ENCODE measurements at regions not wholly inside any gene's neighbourhood (a gene's known extent, or its start where the extent isn't known, plus 50 kb on each side); places are given as distances from the start of the nearest gene placed in this dataset.

- Histone ChIP-seq H4K8ac (ENCODE audit: low read depth, low read length) (no peak overlapping the region), H3K9ac (ENCODE audit: low read depth, low read length, poor library complexity) (no peak overlapping the region), H2AK5ac (ENCODE audit: low read depth, low read length) (no peak overlapping the region), H3K36me3 (replicated peaks in 1 of 2; ENCODE audit: control insufficient read depth in 2 of 2, insufficient read depth in 2 of 2, low read length in 2 of 2) (no peaks in the 10 kb centered on the region), H2BK12ac (ENCODE audit: low read length) (no peak overlapping the region), H3K14ac (ENCODE audit: low read length) (no peak overlapping the region), H3K79me1 (ENCODE audit: low read depth, low read length) (no peaks in the 10 kb centered on the region), H2BK120ac (ENCODE audit: low read depth, low read length) (no peak overlapping the region), H3K4me2 (ENCODE audit: insufficient read depth, low read length, poor library complexity, severe bottlenecking) (no peak overlapping the region), H4K91ac (ENCODE audit: low read depth, low read length, poor library complexity) (no peak overlapping the region), H3K4me1 (ENCODE audit: control insufficient read depth in 2 of 2, insufficient read depth in 1 of 2, low read depth in 1 of 2, low read length in 2 of 2) (no peaks in the 10 kb centered on the region), H3K23ac (ENCODE audit: low read depth, low read length, poor library complexity) (no peak overlapping the region), H2AFZ (ENCODE audit: low read length) (no peak overlapping the region), H3K9me3 (replicated peaks in 1 of 2; ENCODE audit: control insufficient read depth in 2 of 2, insufficient read depth in 1 of 2, low read depth in 1 of 2, low read length in 2 of 2) (peaks cover 0 to under 1% of the 10 kb centered on the region in 2 donors), H3K4me3 (ENCODE audit: low read length in 2 of 2) (no peak overlapping the region), H3K4ac (ENCODE audit: low read length) (no peak overlapping the region), H3K18ac (ENCODE audit: low read length) (no peak overlapping the region), H3K27ac (replicated peaks; ENCODE audit: low read length) (no peak overlapping the region), H3K27me3 (ENCODE audit: control insufficient read depth in 3 of 3, insufficient read depth in 3 of 3, low read depth in 1 of 3, low read length in 3 of 3) (no peaks in the 10 kb centered on the region), H2BK5ac (ENCODE audit: low read length) (no peak overlapping the region), H2BK15ac (ENCODE audit: low read length) (no peak overlapping the region)
- no peak for DNase-seq (ENCODE audit: low spot score)
- WGBS, 2 donors (ENCODE audit: extremely low coverage in 2 of 2, insufficient read length in 2 of 2, insufficient replicate concordance in 1 of 2): no CpG with 5 or more reads among the region's 1 CpG
Measured at GRCh38 chr6:81495999-81496398, 256.5 kb downstream of the TENT5A start.

DNA sequence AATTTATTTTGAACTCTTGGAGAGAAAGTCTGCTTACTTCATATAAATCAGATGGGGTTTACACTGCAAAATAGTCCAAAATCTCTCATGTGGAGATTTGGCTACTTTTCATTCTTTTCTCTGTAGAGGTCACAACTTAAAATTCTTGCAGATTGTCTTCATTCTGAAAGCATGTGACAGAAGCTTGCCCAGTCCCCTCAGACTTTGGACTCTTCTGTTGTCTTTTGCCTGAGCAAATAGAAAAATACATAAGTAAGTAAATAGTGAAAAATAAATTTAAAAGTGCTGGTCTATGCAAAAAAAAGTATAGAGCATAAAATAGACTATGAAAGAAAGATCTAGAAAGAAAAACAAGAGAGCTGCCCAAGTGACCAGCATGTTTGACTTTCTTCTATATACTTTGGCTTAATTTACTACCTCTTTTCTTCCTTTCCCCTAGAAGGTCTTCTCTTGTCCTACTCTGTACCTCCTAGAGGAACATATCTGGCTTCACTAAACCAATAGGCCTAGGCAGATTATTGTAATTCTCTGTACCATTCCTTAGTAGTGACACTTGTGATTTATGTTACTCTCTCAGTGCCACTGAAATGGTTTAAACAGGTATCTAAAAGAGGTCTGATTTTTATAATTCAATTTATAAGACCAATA, 260.9 kb downstream of the TENT5A start:
- Histone ChIP-seq H3K23ac (ENCODE audit: low read depth, low read length, poor library complexity) (no peak overlapping the region), H3K18ac (ENCODE audit: low read length) (no peak overlapping the region), H2BK120ac (ENCODE audit: low read depth, low read length) (no peak overlapping the region), H3K79me1 (ENCODE audit: low read depth, low read length) (no peaks in the 10 kb centered on the region), H3K36me3 (replicated peaks in 1 of 2; ENCODE audit: control insufficient read depth in 2 of 2, insufficient read depth in 2 of 2, low read length in 2 of 2) (no peaks in the 10 kb centered on the region), H3K27ac (replicated peaks; ENCODE audit: low read length) (no peak overlapping the region), H2BK5ac (ENCODE audit: low read length) (no peak overlapping the region), H3K27me3 (ENCODE audit: control insufficient read depth in 3 of 3, insufficient read depth in 3 of 3, low read depth in 1 of 3, low read length in 3 of 3) (no peaks in the 10 kb centered on the region), H2AK5ac (ENCODE audit: low read depth, low read length) (no peak overlapping the region), H3K4ac (ENCODE audit: low read length) (no peak overlapping the region), H4K8ac (ENCODE audit: low read depth, low read length) (no peak overlapping the region), H2BK12ac (ENCODE audit: low read length) (no peak overlapping the region), H3K4me2 (ENCODE audit: insufficient read depth, low read length, poor library complexity, severe bottlenecking) (no peak overlapping the region), H3K9ac (ENCODE audit: low read depth, low read length, poor library complexity) (no peak overlapping the region), H2BK15ac (ENCODE audit: low read length) (no peak overlapping the region), H2AFZ (ENCODE audit: low read length) (no peak overlapping the region), H4K91ac (ENCODE audit: low read depth, low read length, poor library complexity) (no peak overlapping the region), H3K4me1 (ENCODE audit: control insufficient read depth in 2 of 2, insufficient read depth in 1 of 2, low read depth in 1 of 2, low read length in 2 of 2) (no peaks in the 10 kb centered on the region), H3K4me3 (ENCODE audit: low read length in 2 of 2) (no peak overlapping the region), H3K9me3 (replicated peaks in 1 of 2; ENCODE audit: control insufficient read depth in 2 of 2, insufficient read depth in 1 of 2, low read depth in 1 of 2, low read length in 2 of 2) (no peaks in the 10 kb centered on the region), H3K14ac (ENCODE audit: low read length) (no peak overlapping the region)
- DNase-seq (ENCODE audit: low spot score): no peak

- no peak overlapping the region for H2BK120ac ChIP-seq (ENCODE audit: low read depth, low read length)
- no peaks in the 10 kb centered on the region for H3K4me1 ChIP-seq (ENCODE audit: control insufficient read depth in 2 of 2, insufficient read depth in 1 of 2, low read depth in 1 of 2, low read length in 2 of 2)
- H4K8ac ChIP-seq (ENCODE audit: low read depth, low read length): no peak overlapping the region
- H3K4me2 ChIP-seq (ENCODE audit: insufficient read depth, low read length, poor library complexity, severe bottlenecking): no peak overlapping the region
- no peak overlapping the region for H3K27ac ChIP-seq (replicated peaks; ENCODE audit: low read length)
- no peaks in the 10 kb centered on the region for H3K9me3 ChIP-seq (replicated peaks in 1 of 2; ENCODE audit: control insufficient read depth in 2 of 2, insufficient read depth in 1 of 2, low read depth in 1 of 2, low read length in 2 of 2)
- no peak overlapping the region for H4K91ac ChIP-seq (ENCODE audit: low read depth, low read length, poor library complexity)
- H3K14ac ChIP-seq (ENCODE audit: low read length): no peak overlapping the region
- H2BK15ac ChIP-seq (ENCODE audit: low read length): no peak overlapping the region
- H3K4me3 ChIP-seq (ENCODE audit: low read length in 2 of 2): no peak overlapping the region
- H3K36me3 ChIP-seq (replicated peaks in 1 of 2; ENCODE audit: control insufficient read depth in 2 of 2, insufficient read depth in 2 of 2, low read length in 2 of 2): no peaks in the 10 kb centered on the region
- no peak overlapping the region for H3K23ac ChIP-seq (ENCODE audit: low read depth, low read length, poor library complexity)
- H2AK5ac ChIP-seq (ENCODE audit: low read depth, low read length): no peak overlapping the region
- H3K79me1 ChIP-seq (ENCODE audit: low read depth, low read length): no peaks in the 10 kb centered on the region
- H2AFZ ChIP-seq (ENCODE audit: low read length): peak overlapping the region; percentile 54
- no CpG with 5 or more reads among the region's 1 CpG for WGBS, 2 donors (ENCODE audit: extremely low coverage in 2 of 2, insufficient read length in 2 of 2, insufficient replicate concordance in 1 of 2)
- no peak overlapping the region for H2BK5ac ChIP-seq (ENCODE audit: low read length)
- H2BK12ac ChIP-seq (ENCODE audit: low read length): no peak overlapping the region
- no peak overlapping the region for H3K9ac ChIP-seq (ENCODE audit: low read depth, low read length, poor library complexity)
- H3K27me3 ChIP-seq (ENCODE audit: control insufficient read depth in 3 of 3, insufficient read depth in 3 of 3, low read depth in 1 of 3, low read length in 3 of 3): no peaks in the 10 kb centered on the region
- no peak overlapping the region for H3K18ac ChIP-seq (ENCODE audit: low read length)
- DNase-seq (ENCODE audit: low spot score): no peak
- H3K4ac ChIP-seq (ENCODE audit: low read length): no peak overlapping the region
Measured at GRCh38 chr6:81487489-81487888, 265.0 kb downstream of the TENT5A start.

- no peak overlapping the region for H3K14ac ChIP-seq (ENCODE audit: low read length)
- H3K9ac ChIP-seq (ENCODE audit: low read depth, low read length, poor library complexity): no peak overlapping the region
- H3K36me3 ChIP-seq (replicated peaks in 1 of 2; ENCODE audit: control insufficient read depth in 2 of 2, insufficient read depth in 2 of 2, low read length in 2 of 2): no peaks in the 10 kb centered on the region
- no peak overlapping the region for H3K4me3 ChIP-seq (ENCODE audit: low read length in 2 of 2)
- no peak overlapping the region for H2AK5ac ChIP-seq (ENCODE audit: low read depth, low read length)
- no peaks in the 10 kb centered on the region for H3K27me3 ChIP-seq (ENCODE audit: control insufficient read depth in 3 of 3, insufficient read depth in 3 of 3, low read depth in 1 of 3, low read length in 3 of 3)
- H4K91ac ChIP-seq (ENCODE audit: low read depth, low read length, poor library complexity): no peak overlapping the region
- H4K8ac ChIP-seq (ENCODE audit: low read depth, low read length): no peak overlapping the region
- no peak overlapping the region for H2BK12ac ChIP-seq (ENCODE audit: low read length)
- H3K9me3 ChIP-seq (replicated peaks in 1 of 2; ENCODE audit: control insufficient read depth in 2 of 2, insufficient read depth in 1 of 2, low read depth in 1 of 2, low read length in 2 of 2): no peaks in the 10 kb centered on the region
- no peak overlapping the region for H2BK5ac ChIP-seq (ENCODE audit: low read length)
- no peak overlapping the region for H2AFZ ChIP-seq (ENCODE audit: low read length)
- no peak overlapping the region for H3K4ac ChIP-seq (ENCODE audit: low read length)
- H3K4me1 ChIP-seq (ENCODE audit: control insufficient read depth in 2 of 2, insufficient read depth in 1 of 2, low read depth in 1 of 2, low read length in 2 of 2): no peaks in the 10 kb centered on the region
- H3K27ac ChIP-seq (replicated peaks; ENCODE audit: low read length): no peak overlapping the region
- no peak overlapping the region for H3K18ac ChIP-seq (ENCODE audit: low read length)
- DNase-seq (ENCODE audit: low spot score): no peak
- H3K4me2 ChIP-seq (ENCODE audit: insufficient read depth, low read length, poor library complexity, severe bottlenecking): no peak overlapping the region
- H3K23ac ChIP-seq (ENCODE audit: low read depth, low read length, poor library complexity): no peak overlapping the region
- no peak overlapping the region for H2BK120ac ChIP-seq (ENCODE audit: low read depth, low read length)
- H3K79me1 ChIP-seq (ENCODE audit: low read depth, low read length): no peaks in the 10 kb centered on the region
- H2BK15ac ChIP-seq (ENCODE audit: low read length): no peak overlapping the region
- no CpG with 5 or more reads among the region's 1 CpG for WGBS, 2 donors (ENCODE audit: extremely low coverage in 2 of 2, insufficient read length in 2 of 2, insufficient replicate concordance in 1 of 2)
Measured at GRCh38 chr6:81486234-81486633, 266.2 kb downstream of the TENT5A start.

All from neuronal stem cell (in vitro differentiated cells).